HEK293 (cell line): ENCODE measurements at regions not wholly inside any gene's neighbourhood (a gene's known extent, or its start where the extent isn't known, plus 50 kb on each side); places are given as distances from the start of the nearest gene placed in this dataset.

Experiments used
- CTCF ChIA-PET: fragments of 350-600 bp; formaldehyde crosslinking; extraction: SDS; loops from one replicate; lab custom pipeline; 2021; ENCODE audit warnings: antibody characterized with exemption; lab: Yijun Ruan, JAX
- POLR2A ChIA-PET: fragments of 300-600 bp; formaldehyde crosslinking; extraction: SDS; loops from one replicate; lab custom pipeline; 2020; ENCODE audit warnings: antibody characterized with exemption, inconsistent platforms; lab: Yijun Ruan, JAX
- H3K27ac ChIP-seq: fragments of 200-500 bp; sonication (Bioruptor generic); 2 replicates; pipeline ENCODE4 v1.5.1; 2014; ENCODE audit warnings: low read depth, low read length, control low read depth, inconsistent platforms; ENCODE audit errors: extremely low read depth
- H3K36me3 ChIP-seq, 2 experiments: fragments of 200-500 bp in 1 of 2; sonication (Bioruptor generic) in 1 of 2; 1 replicate in 1 of 2; 2 replicates in 1 of 2; pipeline ENCODE4 v1.5.1; 2014 to 2017; ENCODE audit warnings: inconsistent platforms in 2 of 2, low read length in 2 of 2; ENCODE audit not compliant: control insufficient read depth in 2 of 2, insufficient read depth in 1 of 2
- H3K4me1 ChIP-seq: fragments of 200-500 bp; sonication (Bioruptor generic); 2 replicates; pipeline ENCODE4 v1.5.1; 2014; ENCODE audit warnings: mild to moderate bottlenecking, low read length, inconsistent platforms; ENCODE audit not compliant: control insufficient read depth, insufficient read depth
- H3K4me3 ChIP-seq: 2 replicates; pipeline ENCODE4 v1.5.1; 2011; ENCODE audit warnings: low read depth, mild to moderate bottlenecking, control low read depth, low read length, moderate library complexity
- H3K9me3 ChIP-seq: fragments of 200-500 bp; sonication (Bioruptor generic); 2 replicates; pipeline ENCODE4 v1.5.1; 2014; ENCODE audit warnings: low read depth, low read length, inconsistent platforms; ENCODE audit not compliant: control insufficient read depth, insufficient read depth
- CTCF ChIP-seq: fragments of 450-650 bp; formaldehyde crosslinking; IDR thresholded peaks from 2 replicates; pipeline ENCODE4 v1.5.1; 2016; ENCODE audit warnings: missing biosample characterization, missing genetic modification characterization
- FEZF1 ChIP-seq: fragments of 450-650 bp; formaldehyde crosslinking; IDR thresholded peaks from 2 replicates; pipeline ENCODE4 v1.5.1; 2016; ENCODE audit warnings: missing biosample characterization, missing genetic modification characterization
- INSM2 ChIP-seq: fragments of 450-650 bp; formaldehyde crosslinking; IDR thresholded peaks from 2 replicates; pipeline ENCODE4 v1.5.1; 2016; ENCODE audit warnings: missing biosample characterization, missing genetic modification characterization
- MEIS1 ChIP-seq: sonication (generic); formaldehyde crosslinking; IDR thresholded peaks from 2 replicates; pipeline ENCODE4 v1.8.1; 2022; ENCODE audit warnings: missing genetic modification reagents, mild to moderate bottlenecking, borderline replicate concordance
- MYNN ChIP-seq: fragments of 450-650 bp; formaldehyde crosslinking; IDR thresholded peaks from 2 replicates; pipeline ENCODE4 v1.5.1; 2016; ENCODE audit warnings: missing biosample characterization, missing genetic modification characterization, borderline replicate concordance
- OSR2 ChIP-seq: fragments of 450-650 bp; formaldehyde crosslinking; IDR thresholded peaks from 2 replicates; pipeline ENCODE4 v1.5.1; 2016; ENCODE audit warnings: missing biosample characterization, missing genetic modification characterization
- PRDM6 ChIP-seq: fragments of 450-650 bp; formaldehyde crosslinking; IDR thresholded peaks from 2 replicates; pipeline ENCODE4 v1.5.1; 2017; ENCODE audit warnings: missing biosample characterization, missing genetic modification characterization
- SP3 ChIP-seq: fragments of 450-650 bp; formaldehyde crosslinking; IDR thresholded peaks from 2 replicates; pipeline ENCODE4 v1.5.1; 2016; ENCODE audit warnings: missing biosample characterization, missing genetic modification characterization
- TRIM28 ChIP-seq: IDR thresholded peaks from 2 replicates; pipeline ENCODE4 v1.6.1; 2011; ENCODE audit warnings: low read length, control low read depth, borderline replicate concordance
- ZBTB17 ChIP-seq: fragments of 450-650 bp; formaldehyde crosslinking; IDR thresholded peaks from 2 replicates; pipeline ENCODE4 v1.5.1; 2016; ENCODE audit warnings: missing biosample characterization, missing genetic modification characterization
- ZBTB20 ChIP-seq: fragments of 450-650 bp; formaldehyde crosslinking; IDR thresholded peaks from 2 replicates; pipeline ENCODE4 v1.5.1; 2016; ENCODE audit warnings: missing biosample characterization, missing genetic modification characterization
- ZBTB21 ChIP-seq: fragments of 450-650 bp; formaldehyde crosslinking; IDR thresholded peaks from 2 replicates; pipeline ENCODE4 v1.5.1; 2017; ENCODE audit warnings: missing biosample characterization, missing genetic modification characterization
- ZNF10 ChIP-seq: fragments of 450-650 bp; formaldehyde crosslinking; IDR thresholded peaks from 2 replicates; pipeline ENCODE4 v1.5.1; 2017; ENCODE audit warnings: missing biosample characterization, missing genetic modification characterization
- ZNF2 ChIP-seq: fragments of 450-650 bp; formaldehyde crosslinking; IDR thresholded peaks from 2 replicates; pipeline ENCODE4 v1.5.1; 2016; ENCODE audit warnings: missing biosample characterization, missing genetic modification characterization
- ZNF214 ChIP-seq: fragments of 450-650 bp; formaldehyde crosslinking; IDR thresholded peaks from 2 replicates; pipeline ENCODE4 v1.5.1; 2017; ENCODE audit warnings: missing biosample characterization, mild to moderate bottlenecking, missing genetic modification characterization, borderline replicate concordance
- ZNF280C ChIP-seq: fragments of 450-650 bp; formaldehyde crosslinking; IDR thresholded peaks from 2 replicates; pipeline ENCODE4 v1.5.1; 2016; ENCODE audit warnings: missing biosample characterization, missing genetic modification characterization
- ZNF404 ChIP-seq: fragments of 450-650 bp; formaldehyde crosslinking; IDR thresholded peaks from 2 replicates; pipeline ENCODE4 v1.5.1; 2017; ENCODE audit warnings: missing biosample characterization, missing genetic modification characterization
- ZNF433 ChIP-seq: fragments of 450-650 bp; formaldehyde crosslinking; IDR thresholded peaks from 2 replicates; pipeline ENCODE4 v1.5.1; 2016; ENCODE audit warnings: missing biosample characterization, missing genetic modification characterization, low read depth
- ZNF558 ChIP-seq: fragments of 450-650 bp; formaldehyde crosslinking; IDR thresholded peaks from 2 replicates; pipeline ENCODE4 v1.5.1; 2016; ENCODE audit warnings: missing biosample characterization, missing genetic modification characterization
- ZNF560 ChIP-seq: fragments of 450-650 bp; formaldehyde crosslinking; IDR thresholded peaks from 2 replicates; pipeline ENCODE4 v1.5.1; 2017; ENCODE audit warnings: missing biosample characterization, missing genetic modification characterization, borderline replicate concordance
- ZNF596 ChIP-seq: fragments of 450-650 bp; IDR thresholded peaks from 2 replicates; pipeline ENCODE4 v1.5.0; 2018; ENCODE audit warnings: missing biosample characterization, mild to moderate bottlenecking, missing genetic modification characterization, moderate library complexity
- ZNF629 ChIP-seq: fragments of 450-650 bp; formaldehyde crosslinking; IDR thresholded peaks from 2 replicates; pipeline ENCODE4 v1.5.1; 2017; ENCODE audit warnings: missing biosample characterization, missing genetic modification characterization
- ZNF654 ChIP-seq: fragments of 450-650 bp; formaldehyde crosslinking; IDR thresholded peaks from 2 replicates; pipeline ENCODE4 v1.5.1; 2016; ENCODE audit warnings: low read depth, missing biosample characterization, missing genetic modification characterization
- ZNF76 ChIP-seq: fragments of 450-650 bp; formaldehyde crosslinking; IDR thresholded peaks from 2 replicates; pipeline ENCODE4; 2016; ENCODE audit warnings: low read depth, missing biosample characterization, missing genetic modification characterization, borderline replicate concordance
- ZNF777 ChIP-seq: fragments of 450-650 bp; formaldehyde crosslinking; IDR thresholded peaks from 2 replicates; pipeline ENCODE4 v1.5.1; 2017; ENCODE audit warnings: missing biosample characterization, missing genetic modification characterization, borderline replicate concordance

- POLR2A ChIA-PET, result interaction anchor here (0.5 kb wide), 1 partner anchor 1824 kb away, joined by 3 read pairs; no protein-coding TSS in a partner anchor
- H3K4me3 ChIP-seq, result no peak overlapping the region
Observed at GRCh38 chr11:109945626-109946321, 147.4 kb upstream of the ZC3H12C start.

GRCh38 chr11:109946322-109946846 lies 146.8 kb upstream of the ZC3H12C start:
- H3K4me1 ChIP-seq, result no peaks in the 10 kb centered on the region
- TF ChIP-seq ZNF558 (tag by site-specific recombination) (no peak), MYNN (tag by site-specific recombination) (no peak), ZNF654 (tag by site-specific recombination) (peak; percentile 85), CTCF (tag by site-specific recombination) (peak; percentile 60), ZBTB17 (tag by site-specific recombination) (peak; percentile 57), TRIM28 (no peak), PRDM6 (tag by site-specific recombination) (no peak), ZNF2 (tag by site-specific recombination) (0 out of 2 replicates have a peak, but pooled peaks have one; percentile 19), ZBTB21 (peak; percentile 83), ZNF629 (tag by site-specific recombination) (peak; percentile 73), ZNF560 (no peak), INSM2 (tag by site-specific recombination) (peak; percentile 27; the same call in 1 of the 2 replicates), SP3 (no peak), MEIS1 (CRISPR knock-in tag) (no peak), ZNF596 (tag by site-specific recombination) (no peak), ZNF777 (no peak), ZNF404 (tag by site-specific recombination) (no peak)
- TF ChIP-seq, all 188 proteins: peak for 7
- CTCF ChIA-PET, result interaction anchor here (0.6 to 1.8 kb wide), 9 partner anchors 10 to 500 kb away, joined by 3 to 7 read pairs (median 4); no protein-coding TSS in a partner anchor
- Histone ChIP-seq H3K9me3 (no peaks in the 10 kb centered on the region), H3K27ac (no peak overlapping the region), H3K36me3 (no peaks in the 10 kb centered on the region), H3K4me3 (no peak overlapping the region)
- POLR2A ChIA-PET, result interaction anchor here (0.5 kb wide), 1 partner anchor 1823 kb away, joined by 3 read pairs; no protein-coding TSS in a partner anchor

More at GRCh38 chr11:109945626-109946321, 147.4 kb upstream of the ZC3H12C start:
- CTCF ChIA-PET, result interaction anchor here (0.5 to 1.8 kb wide), 8 partner anchors 40 to 500 kb away, joined by 3 to 8 read pairs (median 4); no protein-coding TSS in a partner anchor
- H3K36me3 ChIP-seq, result no peaks in the 10 kb centered on the region
- TF ChIP-seq ZNF433 (no peak), ZNF76 (tag by site-specific recombination) (no peak), FEZF1 (no peak), ZBTB20 (tag by site-specific recombination) (no peak), ZNF10 (tag by site-specific recombination) (no peak), ZNF280C (tag by site-specific recombination) (no peak), OSR2 (tag by site-specific recombination) (no peak), ZNF214 (tag by site-specific recombination) (no peak)
- TF ChIP-seq, all 188 proteins: peak for 0
- no peak overlapping the region for H3K27ac ChIP-seq
- H3K9me3 ChIP-seq, result no peaks in the 10 kb centered on the region
- H3K4me1 ChIP-seq, result no peaks in the 10 kb centered on the region
